ENCODE measurements at regions not wholly inside any gene's neighbourhood (a gene's known extent, or its start where the extent isn't known, plus 50 kb on each side); places are given as distances from the start of the nearest gene placed in this dataset.

DNA sequence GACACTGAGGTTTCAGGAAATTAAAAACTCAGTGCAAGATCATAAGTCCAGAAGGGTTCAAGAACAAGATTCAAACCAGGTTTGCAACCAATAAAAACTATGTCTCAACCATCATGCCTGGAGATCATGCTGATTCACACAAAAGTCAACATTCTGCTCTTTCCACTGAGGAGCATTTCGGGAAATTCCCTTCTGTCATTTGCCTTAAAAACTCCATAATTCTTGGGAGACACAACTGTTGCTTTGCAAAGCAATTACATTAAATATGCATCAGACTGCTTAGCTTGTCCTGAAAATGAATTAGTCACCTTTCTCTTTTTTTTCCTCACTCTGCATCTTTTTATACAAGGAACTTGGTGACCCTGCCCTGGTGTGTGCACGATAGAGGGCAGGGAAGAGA, 275.9 kb upstream of the ZNF462 start:
- TF ChIP-seq POLR2A (IDR thresholded peaks at IDR 0.05) = no peak
- TF ChIP-seq, protein P1, sequence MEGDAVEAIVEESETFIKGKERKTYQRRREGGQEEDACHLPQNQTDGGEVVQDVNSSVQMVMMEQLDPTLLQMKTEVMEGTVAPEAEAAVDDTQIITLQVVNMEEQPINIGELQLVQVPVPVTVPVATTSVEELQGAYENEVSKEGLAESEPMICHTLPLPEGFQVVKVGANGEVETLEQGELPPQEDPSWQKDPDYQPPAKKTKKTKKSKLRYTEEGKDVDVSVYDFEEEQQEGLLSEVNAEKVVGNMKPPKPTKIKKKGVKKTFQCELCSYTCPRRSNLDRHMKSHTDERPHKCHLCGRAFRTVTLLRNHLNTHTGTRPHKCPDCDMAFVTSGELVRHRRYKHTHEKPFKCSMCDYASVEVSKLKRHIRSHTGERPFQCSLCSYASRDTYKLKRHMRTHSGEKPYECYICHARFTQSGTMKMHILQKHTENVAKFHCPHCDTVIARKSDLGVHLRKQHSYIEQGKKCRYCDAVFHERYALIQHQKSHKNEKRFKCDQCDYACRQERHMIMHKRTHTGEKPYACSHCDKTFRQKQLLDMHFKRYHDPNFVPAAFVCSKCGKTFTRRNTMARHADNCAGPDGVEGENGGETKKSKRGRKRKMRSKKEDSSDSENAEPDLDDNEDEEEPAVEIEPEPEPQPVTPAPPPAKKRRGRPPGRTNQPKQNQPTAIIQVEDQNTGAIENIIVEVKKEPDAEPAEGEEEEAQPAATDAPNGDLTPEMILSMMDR (IDR thresholded peaks at IDR 0.05) = no peak
